GM19468 (cell line): ENCODE measurements at regions not wholly inside any gene's neighbourhood (a gene's known extent, or its start where the extent isn't known, plus 50 kb on each side); places are given as distances from the start of the nearest gene placed in this dataset.

Experiments used
- ATAC-seq: cut with Tn5 transposase; IDR thresholded peaks from one replicate; pipeline ENCODE4 v1.9.1; 2021; ENCODE audit warnings: mild to moderate bottlenecking, moderate library complexity, moderate number of reproducible peaks; ENCODE audit not compliant: unreplicated experiment; ENCODE audit errors: extremely low read depth

DNA sequence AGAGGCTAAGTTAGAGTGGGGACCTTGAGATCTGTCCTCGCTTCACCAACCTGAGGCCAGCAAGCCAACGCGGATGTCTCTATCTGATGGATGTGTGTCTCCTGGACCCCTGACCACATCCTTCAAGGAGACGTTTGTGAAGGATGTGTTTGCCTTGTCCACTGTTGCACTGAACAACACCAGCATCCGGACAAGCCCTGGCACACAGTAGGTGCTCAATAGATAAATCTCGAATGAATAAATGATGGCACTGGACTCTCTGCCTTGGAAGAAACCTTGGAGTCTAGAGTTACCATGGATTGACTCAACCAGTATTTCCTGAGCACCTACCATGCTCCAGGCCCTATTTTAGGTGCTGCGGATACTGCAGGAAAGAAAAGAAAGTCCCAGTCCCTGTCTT, 97.7 kb upstream of the PTPN1 start:
- no peak for ATAC-seq

- no peak for ATAC-seq
These were observed 97.1 kb upstream of the PTPN1 start for GRCh38 chr20:50413088-50413500.

DNA sequence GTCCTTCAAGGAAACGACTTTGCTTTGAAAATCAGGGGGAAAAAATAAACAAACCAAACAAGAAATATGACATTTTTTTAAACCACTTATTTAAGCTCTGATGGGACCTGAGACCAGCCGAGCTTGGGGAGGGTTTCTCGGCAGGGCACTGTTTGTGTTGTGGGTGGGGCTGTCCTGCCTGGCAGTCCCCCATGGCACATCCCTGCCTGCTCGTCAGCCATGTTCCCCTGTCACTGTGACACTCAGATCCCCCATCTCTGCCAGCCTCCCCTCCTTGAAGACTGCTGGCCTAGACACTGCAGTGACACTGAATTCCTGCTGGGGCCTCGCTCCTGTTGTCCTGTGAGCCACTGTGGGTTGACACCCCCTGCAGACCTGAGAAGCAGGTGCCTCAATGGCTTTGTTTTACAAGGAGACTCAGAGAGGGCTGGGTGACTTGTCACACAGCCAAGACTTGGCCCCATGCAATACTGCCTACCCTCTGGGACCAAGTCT, 95.1 kb upstream of the PTPN1 start:
- ATAC-seq, result no peak

- ATAC-seq, result no peak
These were observed 94.5 kb upstream of the PTPN1 start for GRCh38 chr20:50415516-50416268.

- ATAC-seq, result no peak
These were observed 93.7 kb upstream of the PTPN1 start for GRCh38 chr20:50416269-50417022.

DNA sequence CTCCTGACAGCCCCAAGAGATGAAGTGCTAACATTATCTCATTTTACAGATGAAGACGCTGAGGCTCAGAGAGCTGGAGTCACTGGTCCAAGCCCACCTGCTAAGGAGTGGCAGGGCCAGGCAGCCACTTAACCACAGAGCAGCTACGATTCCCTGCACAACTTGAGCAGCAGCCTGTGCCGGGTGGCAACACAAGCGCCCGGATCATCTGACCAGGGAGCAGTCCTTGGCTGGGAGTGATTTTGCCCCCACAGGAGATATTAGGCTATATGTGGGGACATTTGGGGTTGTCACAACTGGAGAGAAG, 93.2 kb upstream of the PTPN1 start:
- no peak for ATAC-seq

- no peak for ATAC-seq
These were observed 92.5 kb upstream of the PTPN1 start for GRCh38 chr20:50417484-50418235.

DNA sequence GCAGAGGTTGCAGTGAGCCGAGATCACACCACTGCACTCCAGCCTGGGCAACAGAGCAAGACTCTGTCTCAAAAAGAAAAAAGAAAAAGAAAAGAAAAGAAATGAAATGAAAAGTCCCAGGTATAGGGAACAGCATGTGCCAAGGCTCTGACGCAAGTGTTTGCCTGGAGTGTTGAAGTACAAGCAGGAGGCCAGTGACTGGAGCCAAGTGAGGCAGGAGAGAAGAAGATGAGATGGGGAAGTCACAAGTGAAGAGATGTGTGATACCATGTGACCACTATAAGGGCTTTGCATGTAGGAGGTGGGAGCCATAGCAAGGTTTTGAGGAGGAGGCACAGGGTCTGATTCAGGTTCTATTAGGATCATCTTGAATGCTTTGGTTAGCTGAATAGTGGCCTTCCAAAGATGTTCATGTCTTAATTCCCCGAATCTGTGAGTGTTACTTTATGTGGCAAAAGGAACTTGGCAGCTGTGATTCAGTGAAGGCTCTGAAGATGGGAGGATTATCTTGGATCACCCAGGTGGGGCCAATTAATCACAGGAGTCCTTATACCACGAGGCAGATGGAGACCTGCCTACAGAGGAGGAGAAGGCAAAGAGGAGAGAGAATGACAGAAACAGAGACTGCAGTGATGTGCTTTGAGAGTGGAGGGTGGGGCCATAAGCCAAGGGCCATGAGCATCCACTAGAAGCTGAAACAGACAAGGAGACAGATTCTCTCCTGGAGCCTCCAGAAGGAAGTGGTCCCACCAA, 91.1 kb upstream of the PTPN1 start:
- no peak for ATAC-seq

DNA sequence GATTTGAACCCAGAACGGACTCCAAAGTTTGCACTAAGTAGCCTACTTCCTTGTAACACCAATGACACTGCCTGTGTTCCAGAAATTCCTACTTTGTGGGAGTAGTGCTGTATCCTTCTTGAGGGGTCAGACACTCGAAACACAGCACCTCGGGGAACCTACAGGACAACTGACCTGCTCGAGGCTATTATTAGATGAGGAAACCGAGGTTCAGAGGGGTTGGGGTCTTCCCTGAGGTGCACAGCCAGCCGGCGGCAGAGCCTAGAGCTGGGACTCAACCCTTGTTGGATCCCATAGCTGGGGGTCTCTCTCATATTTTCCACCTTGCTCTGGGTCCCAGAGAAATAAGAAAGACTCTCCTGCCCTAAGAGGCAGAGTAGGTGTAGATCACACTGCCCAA, 89.8 kb upstream of the PTPN1 start:
- ATAC-seq, result no peak

DNA sequence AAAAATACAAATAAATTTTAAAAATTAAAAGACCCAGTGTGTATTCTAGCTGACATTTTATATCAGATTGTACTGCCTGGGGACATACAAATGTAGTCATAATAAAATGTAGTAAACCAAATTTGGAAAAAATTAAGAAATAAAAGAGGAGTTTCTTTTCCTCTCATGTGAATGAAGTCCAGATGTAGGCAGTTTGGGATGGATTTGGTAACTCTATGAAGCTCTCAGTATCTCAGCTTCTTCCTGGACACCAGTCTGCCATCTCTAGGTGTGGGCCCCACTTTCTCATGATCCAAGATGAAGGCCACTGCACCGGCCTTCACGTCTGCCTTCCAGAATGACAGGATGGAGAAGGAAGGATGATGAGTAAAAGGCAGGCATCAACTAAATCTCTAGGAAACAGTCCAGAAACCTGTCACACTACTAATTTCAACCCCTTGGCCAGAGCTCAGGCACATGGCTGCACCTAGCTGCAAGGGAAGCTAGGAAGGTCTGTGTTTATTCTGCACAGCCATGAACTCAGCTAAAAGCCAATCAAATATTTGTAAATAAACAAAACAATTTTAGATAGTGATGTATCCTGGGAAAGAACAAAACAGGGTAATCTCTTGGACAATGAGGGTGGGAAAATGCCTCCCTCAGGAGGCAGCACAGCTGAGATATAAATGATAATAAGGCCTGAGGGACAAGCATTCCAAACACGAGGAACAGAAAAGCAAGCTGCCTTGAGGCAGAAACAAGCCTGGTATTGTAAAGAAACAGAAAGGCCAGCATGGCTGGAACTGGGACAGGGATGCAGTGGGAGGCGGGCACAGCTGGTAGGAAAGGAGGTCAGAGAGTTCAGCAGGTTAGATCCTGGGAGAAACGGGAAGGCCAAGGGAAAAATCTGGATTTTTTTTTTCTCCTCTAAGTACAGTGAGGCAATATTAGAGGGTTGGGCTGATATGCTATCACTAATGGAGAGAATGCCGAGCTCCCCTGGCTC, 88.5 kb upstream of the PTPN1 start:
- ATAC-seq, result no peak

DNA sequence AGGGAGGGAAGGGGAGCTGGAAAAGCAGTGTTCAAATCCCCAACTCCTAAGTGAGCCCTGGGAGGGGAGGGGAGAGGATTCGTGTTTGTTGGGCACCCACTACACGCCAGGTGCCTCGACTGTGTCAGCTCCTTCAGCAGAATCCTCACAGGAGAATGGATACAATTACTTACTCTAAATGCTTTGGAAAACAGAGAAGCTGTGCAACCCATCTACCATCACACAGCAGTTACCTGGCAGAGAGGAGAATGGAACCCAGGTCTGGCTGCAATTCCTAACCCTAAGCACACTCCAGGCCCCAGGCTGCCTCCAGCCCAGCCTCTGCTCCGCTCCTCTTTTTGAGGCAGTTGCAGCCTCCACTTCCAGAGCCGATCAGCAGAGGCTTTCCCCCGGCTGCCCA, 86.4 kb upstream of the PTPN1 start:
- ATAC-seq, result no peak

DNA sequence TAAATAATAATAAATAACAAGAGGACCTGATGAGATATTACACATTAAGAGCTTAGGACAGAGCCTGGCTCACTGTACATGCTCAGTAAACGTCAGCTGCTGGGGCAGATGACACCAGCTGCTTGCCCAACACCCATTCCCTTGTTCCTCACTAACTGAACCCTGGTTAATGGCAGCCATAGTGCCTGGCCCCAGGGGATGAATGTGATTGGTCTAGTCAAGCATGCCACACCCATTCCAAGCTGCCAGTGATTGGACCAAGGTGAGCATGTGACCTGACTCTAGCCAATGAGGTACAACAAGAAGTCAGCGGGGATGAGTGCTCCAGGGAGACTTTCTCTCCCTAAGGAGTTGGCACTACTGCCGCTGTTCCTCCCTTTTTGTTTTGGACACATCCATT, 85.1 kb upstream of the PTPN1 start:
- no peak for ATAC-seq

DNA sequence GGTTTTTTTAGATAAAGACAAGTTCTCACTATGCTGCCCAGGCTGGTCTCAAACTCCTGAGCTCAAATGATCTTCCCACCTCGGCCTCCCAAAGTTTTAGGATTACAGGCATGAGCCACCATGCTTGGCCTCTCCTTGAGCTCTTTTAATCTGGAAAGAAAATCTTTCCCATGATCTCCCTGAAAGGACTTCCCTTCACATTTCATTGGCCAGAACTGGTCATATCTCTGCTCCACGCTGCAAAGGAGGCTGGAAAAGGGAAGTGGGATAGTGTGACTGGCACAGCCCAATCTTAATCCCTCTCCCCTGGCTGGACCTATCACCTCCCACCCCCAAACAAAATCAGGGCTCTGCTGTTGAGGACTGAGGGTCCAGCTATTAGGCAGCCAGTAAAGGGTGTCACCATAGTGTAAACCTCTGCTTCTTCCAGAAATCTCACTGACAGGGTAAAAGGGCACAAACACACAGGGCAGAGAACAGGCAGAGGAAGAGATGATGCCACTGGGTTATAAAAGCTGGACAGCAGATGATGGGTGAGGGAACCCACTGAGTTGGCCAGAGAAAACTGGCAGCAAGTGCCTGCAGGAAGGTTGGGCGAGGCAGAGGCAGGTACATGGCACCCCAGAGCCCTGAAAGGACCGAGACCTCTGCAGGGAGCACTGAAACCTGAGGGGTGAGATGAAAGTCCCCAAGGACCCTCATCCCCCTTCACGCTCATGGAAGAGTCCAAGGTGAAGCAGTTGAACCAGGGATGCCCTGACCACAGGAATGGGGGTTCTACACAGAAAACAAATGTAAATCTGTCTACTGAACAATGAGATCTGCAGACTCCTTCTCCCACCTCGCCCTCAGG, 83.1 kb upstream of the PTPN1 start:
- ATAC-seq, result no peak

- ATAC-seq, result no peak
These were observed 82.5 kb upstream of the PTPN1 start for GRCh38 chr20:50427719-50428083.

DNA sequence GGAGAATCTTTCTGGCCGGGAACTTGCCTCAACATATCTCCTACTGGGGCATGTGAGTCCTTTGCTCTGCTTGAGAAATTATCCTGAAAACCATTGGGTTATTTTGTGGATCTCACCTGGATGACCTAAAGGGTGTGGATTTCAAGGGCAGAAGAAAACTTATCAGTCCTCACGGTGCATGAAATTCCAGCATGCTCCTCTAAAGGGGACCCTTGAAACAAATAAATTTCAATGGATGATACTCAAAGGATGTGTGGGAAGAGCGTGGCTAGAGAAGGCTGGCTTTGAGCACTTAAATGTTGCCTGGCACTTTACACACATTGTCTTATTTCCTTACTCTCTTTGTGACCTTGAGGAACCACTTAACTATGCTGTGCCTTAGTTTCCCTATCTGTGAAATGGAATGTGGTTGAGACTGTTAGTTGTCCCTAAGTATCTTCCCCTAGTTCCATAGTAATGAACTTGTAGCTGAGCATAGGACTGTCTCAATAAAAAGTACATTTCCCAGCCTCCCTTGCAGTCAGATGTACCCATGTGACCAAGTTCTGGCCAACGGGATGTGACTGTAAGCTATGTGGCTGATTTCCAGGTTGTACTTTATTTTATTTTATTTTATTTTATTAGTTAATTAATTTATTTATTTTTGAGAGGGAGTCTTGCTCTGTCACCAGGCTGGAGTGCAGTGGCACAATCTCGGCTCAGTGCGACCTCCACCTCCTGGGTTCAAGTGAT, 81.9 kb upstream of the PTPN1 start:
- no peak for ATAC-seq

GRCh38 chr20:50429412-50429811, 80.8 kb upstream of the PTPN1 start:
- ATAC-seq, result no peak

GRCh38 chr20:50431066-50431450, 79.1 kb upstream of the PTPN1 start:
- ATAC-seq, result no peak
